ENCODE measurements at regions not wholly inside any gene's neighbourhood (a gene's known extent, or its start where the extent isn't known, plus 50 kb on each side); places are given as distances from the start of the nearest gene placed in this dataset.
"Not testable (repeated sequence)": the region's sequence is repeated elsewhere in the genome, so short reads cannot be mapped to it uniquely, and the experiment has no call there.

DNA sequence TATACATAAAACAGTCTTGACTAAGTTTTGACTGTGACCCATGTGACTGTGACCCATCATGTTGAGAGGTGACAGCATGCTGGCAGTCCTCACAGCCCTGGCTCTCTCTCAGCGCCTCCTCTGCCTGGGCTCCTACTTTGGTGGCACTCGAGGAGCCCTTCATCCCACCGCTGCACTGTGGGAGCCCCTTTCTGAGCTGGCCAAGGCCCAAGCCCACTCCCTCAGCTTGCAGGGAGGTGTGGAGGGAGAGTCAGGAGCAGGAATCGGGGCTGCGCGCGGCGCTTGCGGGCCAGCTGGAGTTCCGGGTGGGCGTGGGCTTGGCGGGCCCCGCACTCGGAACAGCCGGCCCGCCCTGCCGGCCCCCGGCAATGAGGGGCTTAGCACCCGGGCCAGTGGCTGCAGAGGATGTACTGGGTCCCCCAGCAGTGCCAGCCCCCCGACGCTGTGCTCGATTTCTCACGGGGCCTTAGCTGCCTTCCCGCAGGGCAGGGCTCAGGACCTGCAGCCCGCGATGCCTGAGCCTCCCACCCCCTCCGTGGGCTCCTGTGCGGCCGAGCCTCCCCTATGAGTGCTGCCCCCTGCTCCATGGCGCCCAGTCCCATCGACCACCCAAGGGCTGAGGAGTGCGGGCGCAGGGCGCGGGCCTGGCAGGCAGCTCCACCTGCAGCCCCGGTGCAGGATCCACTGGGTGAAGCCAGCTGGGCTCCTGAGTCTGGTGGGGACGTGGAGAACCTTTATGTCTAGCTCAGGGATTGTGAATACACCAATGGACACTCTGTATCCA is 955.9 kb upstream of the FAT3 start:
- H3K36me3 ChIP-seq (ENCODE audit: control insufficient read depth in 2 of 2, insufficient read depth in 2 of 2, low read length in 1 of 2); H3K9me3 ChIP-seq (ENCODE audit: control insufficient read depth in 2 of 2, insufficient read depth in 1 of 2, low read depth in 1 of 2, low read length in 1 of 2); H3K4me3 ChIP-seq (ENCODE audit: low read depth in 1 of 2, low read length in 2 of 2); H3K27ac ChIP-seq (ENCODE audit: low read depth in 2 of 2, low read length in 1 of 2); H3K27me3 ChIP-seq (ENCODE audit: control insufficient read depth in 1 of 2, insufficient read depth in 2 of 2, low read length in 2 of 2); H3K4me1 ChIP-seq (ENCODE audit: control insufficient read depth in 2 of 2, insufficient read depth in 2 of 2, low read length in 1 of 2): not testable (repeated sequence)
- 88 to 90% methylated on average over 32 to 37 of the region's 37 CpGs for WGBS, 2 donors

GRCh38 chr11:91265946-91266345 is 958.7 kb upstream of the FAT3 start:
- no peaks in the 10 kb centered on the region for H3K4me1 ChIP-seq (ENCODE audit: control insufficient read depth in 2 of 2, insufficient read depth in 2 of 2, low read length in 1 of 2)
- no peak overlapping the region for H3K27ac ChIP-seq (ENCODE audit: low read depth in 2 of 2, low read length in 1 of 2)
- peaks cover 0 to 5% of the 10 kb centered on the region in 2 donors for H3K9me3 ChIP-seq (ENCODE audit: control insufficient read depth in 2 of 2, insufficient read depth in 1 of 2, low read depth in 1 of 2, low read length in 1 of 2)
- H3K27me3 ChIP-seq (ENCODE audit: control insufficient read depth in 1 of 2, insufficient read depth in 2 of 2, low read length in 2 of 2): no peaks in the 10 kb centered on the region
- no peaks in the 10 kb centered on the region for H3K36me3 ChIP-seq (ENCODE audit: control insufficient read depth in 2 of 2, insufficient read depth in 2 of 2, low read length in 1 of 2)
- H3K4me3 ChIP-seq (ENCODE audit: low read depth in 1 of 2, low read length in 2 of 2): no peak overlapping the region
- 66 to 67% methylated on average over 1 of the region's 1 CpG for WGBS, 2 donors

GRCh38 chr11:91264481-91264880 is 960.1 kb upstream of the FAT3 start:
- Histone ChIP-seq H3K4me1 (ENCODE audit: control insufficient read depth in 2 of 2, insufficient read depth in 2 of 2, low read length in 1 of 2) (no peaks in the 10 kb centered on the region), H3K27ac (ENCODE audit: low read depth in 2 of 2, low read length in 1 of 2) (no peak overlapping the region), H3K27me3 (ENCODE audit: control insufficient read depth in 1 of 2, insufficient read depth in 2 of 2, low read length in 2 of 2) (no peaks in the 10 kb centered on the region), H3K9me3 (ENCODE audit: control insufficient read depth in 2 of 2, insufficient read depth in 1 of 2, low read depth in 1 of 2, low read length in 1 of 2) (peaks cover 0 to 5% of the 10 kb centered on the region in 2 donors), H3K4me3 (ENCODE audit: low read depth in 1 of 2, low read length in 2 of 2) (no peak overlapping the region), H3K36me3 (ENCODE audit: control insufficient read depth in 2 of 2, insufficient read depth in 2 of 2, low read length in 1 of 2) (no peaks in the 10 kb centered on the region)
- WGBS, 2 donors: 61 to 63% methylated on average over 2 of the region's 2 CpGs

DNA sequence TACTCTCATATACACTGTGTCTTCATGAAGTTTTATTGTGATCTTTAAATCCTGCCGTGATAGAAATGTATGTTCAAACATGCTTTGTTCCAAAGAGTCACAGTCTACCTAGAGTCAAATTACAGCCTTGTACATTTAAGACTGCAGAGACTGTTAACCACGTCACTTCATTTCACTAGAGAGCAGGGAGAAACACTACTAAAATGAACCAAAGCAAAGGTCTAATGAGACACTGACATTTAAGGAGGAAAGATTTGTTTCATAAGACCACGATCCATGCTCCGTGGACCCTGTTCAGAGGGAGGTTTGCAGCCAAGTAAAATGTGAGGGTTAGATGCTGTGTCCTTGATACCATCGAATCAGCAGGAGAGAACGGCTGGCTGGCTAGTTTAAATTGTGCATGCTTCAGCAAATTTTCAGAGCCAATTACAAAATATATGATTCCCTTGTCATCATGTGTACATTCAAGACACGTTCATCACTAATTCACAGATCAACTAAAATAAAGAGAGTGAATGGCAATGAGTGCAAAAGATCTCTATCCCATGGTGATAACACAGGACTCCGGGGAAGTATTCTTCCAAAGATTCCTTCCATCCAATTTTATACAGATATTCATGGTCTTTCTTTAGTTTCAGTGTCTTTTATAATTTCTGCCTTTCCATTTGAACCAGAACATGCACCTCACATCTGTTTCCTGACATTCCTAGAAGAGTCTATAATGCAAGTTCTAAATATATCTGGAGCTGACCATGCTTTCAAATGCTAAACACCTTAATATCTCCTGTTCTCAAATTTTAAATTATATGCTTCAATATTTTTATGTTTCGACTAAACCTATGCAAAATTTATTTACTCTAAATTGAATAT is 960.9 kb upstream of the FAT3 start:
- Histone ChIP-seq H3K9me3 (ENCODE audit: control insufficient read depth in 2 of 2, insufficient read depth in 1 of 2, low read depth in 1 of 2, low read length in 1 of 2) (peaks cover 0 to 4% of the 10 kb centered on the region in 2 donors), H3K27me3 (ENCODE audit: control insufficient read depth in 1 of 2, insufficient read depth in 2 of 2, low read length in 2 of 2) (no peaks in the 10 kb centered on the region)
- 61 to 62% methylated on average over 9 of the region's 9 CpGs for WGBS, 2 donors

GRCh38 chr11:91261513-91261912 is 963.1 kb upstream of the FAT3 start:
- no peaks in the 10 kb centered on the region for H3K9me3 ChIP-seq (ENCODE audit: control insufficient read depth in 2 of 2, insufficient read depth in 1 of 2, low read depth in 1 of 2, low read length in 1 of 2)
- no peaks in the 10 kb centered on the region for H3K27me3 ChIP-seq (ENCODE audit: control insufficient read depth in 1 of 2, insufficient read depth in 2 of 2, low read length in 2 of 2)
- no peaks in the 10 kb centered on the region for H3K4me1 ChIP-seq (ENCODE audit: control insufficient read depth in 2 of 2, insufficient read depth in 2 of 2, low read length in 1 of 2)
- no peak overlapping the region for H3K4me3 ChIP-seq (ENCODE audit: low read depth in 1 of 2, low read length in 2 of 2)
- WGBS, 2 donors: 62 to 64% methylated on average over 5 of the region's 5 CpGs
- H3K36me3 ChIP-seq (ENCODE audit: control insufficient read depth in 2 of 2, insufficient read depth in 2 of 2, low read length in 1 of 2): no peaks in the 10 kb centered on the region
- H3K27ac ChIP-seq (ENCODE audit: low read depth in 2 of 2, low read length in 1 of 2): no peak overlapping the region

More for the DNA sequence above, 960.9 kb upstream of the FAT3 start:
- no peaks in the 10 kb centered on the region for H3K4me1 ChIP-seq (ENCODE audit: control insufficient read depth in 2 of 2, insufficient read depth in 2 of 2, low read length in 1 of 2)
- H3K4me3 ChIP-seq (ENCODE audit: low read depth in 1 of 2, low read length in 2 of 2): no peak overlapping the region
- no peak overlapping the region for H3K27ac ChIP-seq (ENCODE audit: low read depth in 2 of 2, low read length in 1 of 2)
- H3K36me3 ChIP-seq (ENCODE audit: control insufficient read depth in 2 of 2, insufficient read depth in 2 of 2, low read length in 1 of 2): no peaks in the 10 kb centered on the region

GRCh38 chr11:91258876-91259275 is 965.7 kb upstream of the FAT3 start:
- Histone ChIP-seq H3K9me3 (ENCODE audit: control insufficient read depth in 2 of 2, insufficient read depth in 1 of 2, low read depth in 1 of 2, low read length in 1 of 2) (no peaks in the 10 kb centered on the region), H3K27ac (ENCODE audit: low read depth in 2 of 2, low read length in 1 of 2) (no peak overlapping the region), H3K36me3 (ENCODE audit: control insufficient read depth in 2 of 2, insufficient read depth in 2 of 2, low read length in 1 of 2) (no peaks in the 10 kb centered on the region), H3K4me3 (ENCODE audit: low read depth in 1 of 2, low read length in 2 of 2) (no peak overlapping the region), H3K27me3 (ENCODE audit: control insufficient read depth in 1 of 2, insufficient read depth in 2 of 2, low read length in 2 of 2) (no peaks in the 10 kb centered on the region), H3K4me1 (ENCODE audit: control insufficient read depth in 2 of 2, insufficient read depth in 2 of 2, low read length in 1 of 2) (no peaks in the 10 kb centered on the region)
- WGBS, 2 donors: 59 to 71% methylated on average over 1 of the region's 1 CpG

DNA sequence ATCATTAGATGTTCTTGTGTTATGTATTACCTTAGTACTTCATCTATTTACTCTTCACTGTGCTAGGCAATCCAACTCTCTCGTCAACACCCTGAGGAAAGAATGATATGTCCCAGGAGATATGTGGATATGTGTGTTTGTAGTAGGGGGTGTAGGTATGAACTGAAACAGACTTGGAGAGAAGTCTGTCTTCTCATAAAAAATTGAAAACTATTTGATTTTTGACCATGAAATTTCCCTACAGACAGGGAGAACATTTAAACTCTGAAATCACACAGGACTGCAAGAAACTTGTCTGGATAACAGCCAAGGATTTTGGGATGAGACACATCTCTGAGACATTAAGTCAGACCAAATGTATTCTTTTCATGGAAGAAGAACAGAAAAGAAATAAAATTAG is 967.0 kb upstream of the FAT3 start:
- Histone ChIP-seq H3K9me3 (ENCODE audit: control insufficient read depth in 2 of 2, insufficient read depth in 1 of 2, low read depth in 1 of 2, low read length in 1 of 2) (no peaks in the 10 kb centered on the region), H3K36me3 (ENCODE audit: control insufficient read depth in 2 of 2, insufficient read depth in 2 of 2, low read length in 1 of 2) (no peaks in the 10 kb centered on the region), H3K27me3 (ENCODE audit: control insufficient read depth in 1 of 2, insufficient read depth in 2 of 2, low read length in 2 of 2) (no peaks in the 10 kb centered on the region), H3K4me1 (ENCODE audit: control insufficient read depth in 2 of 2, insufficient read depth in 2 of 2, low read length in 1 of 2) (no peaks in the 10 kb centered on the region), H3K27ac (ENCODE audit: low read depth in 2 of 2, low read length in 1 of 2) (no peak overlapping the region), H3K4me3 (ENCODE audit: low read depth in 1 of 2, low read length in 2 of 2) (no peak overlapping the region)
- WGBS, 2 donors: 67 to 70% methylated on average over 1 of the region's 1 CpG

GRCh38 chr11:91248199-91248807 is 976.3 kb upstream of the FAT3 start:
- no peak overlapping the region for H3K27ac ChIP-seq (ENCODE audit: low read depth in 2 of 2, low read length in 1 of 2)
- H3K36me3 ChIP-seq (ENCODE audit: control insufficient read depth in 2 of 2, insufficient read depth in 2 of 2, low read length in 1 of 2): no peaks in the 10 kb centered on the region
- 12 to 13% methylated on average over 4 of the region's 4 CpGs for WGBS, 2 donors
- no peak overlapping the region for H3K4me3 ChIP-seq (ENCODE audit: low read depth in 1 of 2, low read length in 2 of 2)
- no peaks in the 10 kb centered on the region for H3K9me3 ChIP-seq (ENCODE audit: control insufficient read depth in 2 of 2, insufficient read depth in 1 of 2, low read depth in 1 of 2, low read length in 1 of 2)
- H3K27me3 ChIP-seq (ENCODE audit: control insufficient read depth in 1 of 2, insufficient read depth in 2 of 2, low read length in 2 of 2): no peaks in the 10 kb centered on the region
- H3K4me1 ChIP-seq (ENCODE audit: control insufficient read depth in 2 of 2, insufficient read depth in 2 of 2, low read length in 1 of 2): no peaks in the 10 kb centered on the region

GRCh38 chr11:91247009-91247735 is 977.4 kb upstream of the FAT3 start:
- H3K4me3 ChIP-seq (ENCODE audit: low read depth in 1 of 2, low read length in 2 of 2): no peak overlapping the region
- H3K27ac ChIP-seq (ENCODE audit: low read depth in 2 of 2, low read length in 1 of 2): no peak overlapping the region
- 56 to 60% methylated on average over 5 of the region's 5 CpGs for WGBS, 2 donors
- H3K27me3 ChIP-seq (ENCODE audit: control insufficient read depth in 1 of 2, insufficient read depth in 2 of 2, low read length in 2 of 2): no peaks in the 10 kb centered on the region
- no peaks in the 10 kb centered on the region for H3K9me3 ChIP-seq (ENCODE audit: control insufficient read depth in 2 of 2, insufficient read depth in 1 of 2, low read depth in 1 of 2, low read length in 1 of 2)
- no peaks in the 10 kb centered on the region for H3K36me3 ChIP-seq (ENCODE audit: control insufficient read depth in 2 of 2, insufficient read depth in 2 of 2, low read length in 1 of 2)
- no peaks in the 10 kb centered on the region for H3K4me1 ChIP-seq (ENCODE audit: control insufficient read depth in 2 of 2, insufficient read depth in 2 of 2, low read length in 1 of 2)

Data from esophagus (tissue), 2 donors.